Spleen (tissue), 11 donors: ENCODE measurements at regions not wholly inside any gene's neighbourhood (a gene's known extent, or its start where the extent isn't known, plus 50 kb on each side); places are given as distances from the start of the nearest gene placed in this dataset.

Source experiments
- DNase-seq: peaks from one replicate; pipeline ENCODE4 v3.0.0-alpha.2; 2020
- H3K27ac ChIP-seq, 8 donors: fragments of 200-600 bp; sonication (generic) in 7 of 8; 1 replicate in 4 of 8; 2 replicates in 4 of 8; pipeline versions ENCODE4 v1.5.0 to v1.8.0; 2016 to 2021; ENCODE audit warnings: inconsistent platforms in 4 of 8, mild to moderate bottlenecking in 4 of 8, moderate library complexity in 1 of 8
- H3K27me3 ChIP-seq, 7 donors: fragments of 200-600 bp; sonication (generic) in 6 of 7; replicated peaks in 1 of 7; 1 replicate in 4 of 7; 2 replicates in 3 of 7; pipeline versions ENCODE4 v1.5.0 to v1.8.0; 2016 to 2021; ENCODE audit warnings: inconsistent platforms in 3 of 7, mild to moderate bottlenecking in 1 of 7
- H3K36me3 ChIP-seq, 6 donors: fragments of 200-600 bp; sonication (generic) in 5 of 6; 1 replicate in 4 of 6; 2 replicates in 2 of 6; pipeline versions ENCODE4 v1.5.0 to v1.8.0; 2016 to 2021; ENCODE audit warnings: inconsistent platforms in 2 of 6
- H3K4me1 ChIP-seq, 6 donors: fragments of 200-600 bp; sonication (generic) in 5 of 6; 1 replicate in 3 of 6; 2 replicates in 3 of 6; pipeline versions ENCODE4 v1.5.0 to v1.8.0; 2016 to 2021; ENCODE audit warnings: inconsistent platforms in 3 of 6
- H3K4me3 ChIP-seq, 8 donors: fragments of 200-600 bp; sonication (generic) in 7 of 8; 1 replicate in 4 of 8; 2 replicates in 4 of 8; pipeline versions ENCODE4 v1.5.0 to v1.8.0; 2016 to 2021; ENCODE audit warnings: inconsistent platforms in 4 of 8, mild to moderate bottlenecking in 4 of 8, moderate library complexity in 2 of 8
- H3K9me3 ChIP-seq, 8 donors: fragments of 200-600 bp; sonication (generic) in 7 of 8; 1 replicate in 4 of 8; 2 replicates in 4 of 8; pipeline versions ENCODE4 v1.5.0 to v1.8.0; 2016 to 2021; ENCODE audit warnings: inconsistent platforms in 4 of 8
- POLR2A ChIP-seq, 3 donors: fragments of 450-650 bp; IDR thresholded peaks; one replicate each; pipeline ENCODE4 v1.5.1; 2017; ENCODE audit warnings: antibody characterized with exemption in 3 of 3, mild to moderate bottlenecking in 1 of 3
- POLR2AphosphoS5 ChIP-seq, 3 donors: sonication (generic); formaldehyde crosslinking; IDR thresholded peaks; one replicate each; pipeline ENCODE4 v1.5.1; 2017; ENCODE audit warnings: antibody characterized with exemption in 3 of 3
- WGBS, 5 donors: extraction: QIAGEN DNeasy Blood & Tissue Kit in 3 of 5; methylation state at CpG; one replicate each; pipeline versions ENCODE4 v1.1.5 to v1.1.7; 2013 to 2018; 5-methylcytosine and 5-hydroxymethylcytosine counted together
- intact Hi-C: fragments of 100-400 bp; cut with DNase I; formaldehyde crosslinking; loops from one replicate; pipeline ENCODE4 v1.15.0; 2023; ENCODE audit warnings: low total_unique reads
- TF ChIP-seq, protein P1 (sequence below), 11 experiments: fragments of 200-600 bp in 7 of 11; fragments of 450-650 bp in 4 of 11; sonication (generic) in 4 of 11; IDR thresholded peaks in 8 of 11; conservative IDR thresholded peaks in 3 of 11; 1 replicate in 7 of 11; 2 replicates in 4 of 11; pipeline versions ENCODE4 v1.4.0 to v1.8.0; 2016 to 2021; ENCODE audit warnings: antibody characterized with exemption in 11 of 11, inconsistent platforms in 4 of 11, mild to moderate bottlenecking in 1 of 11
- donor health status: healthy with polysubstance abuse.
- donor health status: DM: no; HTN: no; CAD: no; lungs with moderate emphysema.
- donor health status: DM: no; HTN: no; CAD: no.
- donor health status: Bipolar disorder and iron deficiency.
- donor health status: healthy.
- donor health status: DM: no; HTN: no; CAD: no.
- donor health status: DM: yes; HTN: yes; CAD: no.

- no peak for DNase-seq
- Histone ChIP-seq H3K4me1 (peaks cover 0 to 28% (median 11%) of the 10 kb centered on the region in 6 donors), H3K4me3 (no peak overlapping the region), H3K9me3 (no peaks in the 10 kb centered on the region), H3K27ac (no peak overlapping the region), H3K36me3 (no peaks in the 10 kb centered on the region), H3K27me3 (no peaks in the 10 kb centered on the region)
- TF ChIP-seq, protein P1, sequence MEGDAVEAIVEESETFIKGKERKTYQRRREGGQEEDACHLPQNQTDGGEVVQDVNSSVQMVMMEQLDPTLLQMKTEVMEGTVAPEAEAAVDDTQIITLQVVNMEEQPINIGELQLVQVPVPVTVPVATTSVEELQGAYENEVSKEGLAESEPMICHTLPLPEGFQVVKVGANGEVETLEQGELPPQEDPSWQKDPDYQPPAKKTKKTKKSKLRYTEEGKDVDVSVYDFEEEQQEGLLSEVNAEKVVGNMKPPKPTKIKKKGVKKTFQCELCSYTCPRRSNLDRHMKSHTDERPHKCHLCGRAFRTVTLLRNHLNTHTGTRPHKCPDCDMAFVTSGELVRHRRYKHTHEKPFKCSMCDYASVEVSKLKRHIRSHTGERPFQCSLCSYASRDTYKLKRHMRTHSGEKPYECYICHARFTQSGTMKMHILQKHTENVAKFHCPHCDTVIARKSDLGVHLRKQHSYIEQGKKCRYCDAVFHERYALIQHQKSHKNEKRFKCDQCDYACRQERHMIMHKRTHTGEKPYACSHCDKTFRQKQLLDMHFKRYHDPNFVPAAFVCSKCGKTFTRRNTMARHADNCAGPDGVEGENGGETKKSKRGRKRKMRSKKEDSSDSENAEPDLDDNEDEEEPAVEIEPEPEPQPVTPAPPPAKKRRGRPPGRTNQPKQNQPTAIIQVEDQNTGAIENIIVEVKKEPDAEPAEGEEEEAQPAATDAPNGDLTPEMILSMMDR (IDR thresholded peaks at IDR 0.05 in 8 of 11, conservative IDR thresholded peaks at IDR 0.05 in 3 of 11): no peak
- TF ChIP-seq POLR2A (IDR thresholded peaks at IDR 0.05) (no peak), POLR2AphosphoS5 (IDR thresholded peaks at IDR 0.05) (no peak)
- intact Hi-C loops: loop anchor here (10.0 kb wide), 1 partner anchor 104 kb away; no protein-coding TSS in a partner anchor
- 77 to 97% (median 91%) methylated on average over 6 of the region's 6 CpGs for whole genome bisulfite sequencing, 5 donors
These were observed 269.7 kb downstream of the XXYLT1 start for GRCh38 chr3:195001261-195001660.

- Histone ChIP-seq H3K4me3 (no peak overlapping the region), H3K4me1 (peaks cover 0 to 29% (median 11%) of the 10 kb centered on the region in 6 donors), H3K36me3 (no peaks in the 10 kb centered on the region), H3K27ac (peak overlapping the region in 1 of 8 donors; percentile 32), H3K27me3 (no peaks in the 10 kb centered on the region), H3K9me3 (no peaks in the 10 kb centered on the region)
- TF ChIP-seq POLR2AphosphoS5 (IDR thresholded peaks at IDR 0.05) (peak; percentile 25 to 59 (median 54)), POLR2A (IDR thresholded peaks at IDR 0.05) (no peak)
- TF ChIP-seq, protein P1 (IDR thresholded peaks at IDR 0.05 in 8 of 11, conservative IDR thresholded peaks at IDR 0.05 in 3 of 11): peak; percentile 40 to 76 (median 66)
- peak; percentile 87 for DNase-seq
- intact Hi-C loops: loop anchor here (10.0 kb wide), 1 partner anchor 103 kb away; no protein-coding TSS in a partner anchor
- WGBS, 5 donors: 43 to 57% (median 48%) methylated on average over 8 to 9 of the region's 9 CpGs
These were observed 268.7 kb downstream of the XXYLT1 start for GRCh38 chr3:195001961-195002861.

DNA sequence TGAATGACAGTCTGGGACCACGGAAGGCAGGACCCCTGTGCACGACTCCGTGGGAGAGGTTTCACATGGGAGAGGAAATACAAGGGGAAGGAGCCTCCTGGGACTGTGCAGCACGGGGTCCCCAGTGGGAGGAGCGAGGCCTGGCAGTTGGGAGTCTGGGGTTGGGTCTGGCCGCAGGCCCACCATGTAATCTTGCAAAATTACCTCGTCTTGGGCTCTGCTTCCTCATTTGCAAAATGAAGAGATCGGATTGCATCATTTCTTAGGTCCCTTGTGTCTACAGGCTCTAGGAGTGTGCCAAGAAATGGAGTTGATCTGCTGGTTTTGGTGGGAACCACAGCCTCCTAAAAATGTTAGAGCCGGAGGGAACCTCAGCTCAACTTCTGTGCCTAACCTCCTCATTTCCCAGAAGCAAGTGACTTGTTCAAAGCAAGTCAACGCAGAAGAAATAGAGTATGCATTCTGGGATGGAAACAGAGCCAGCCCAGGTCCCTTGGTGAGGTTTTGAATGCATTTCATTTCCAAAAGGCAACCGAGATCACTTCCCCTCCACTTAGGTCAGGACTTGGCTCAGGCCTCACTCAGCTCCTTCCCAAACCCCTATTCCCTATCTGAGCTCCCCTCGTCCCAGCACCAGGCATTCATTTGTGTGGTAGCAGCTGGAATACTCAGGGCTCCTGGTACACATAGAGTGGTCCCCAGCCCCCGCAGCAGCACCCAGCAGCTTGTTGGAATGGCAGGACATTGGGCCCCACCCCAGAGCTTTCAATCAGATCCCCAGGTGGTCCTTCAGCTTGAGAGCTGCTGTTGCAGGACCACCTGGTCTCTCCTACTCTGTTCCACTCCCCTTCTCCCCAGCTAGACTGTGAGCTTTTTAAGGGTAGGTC, 267.7 kb downstream of the XXYLT1 start:
- Histone ChIP-seq H3K4me1 (peaks cover 0 to 39% (median 11%) of the 10 kb centered on the region in 6 donors), H3K9me3 (no peaks in the 10 kb centered on the region), H3K4me3 (no peak overlapping the region), H3K36me3 (no peaks in the 10 kb centered on the region), H3K27ac (peak overlapping the region in 1 of 8 donors; percentile 32), H3K27me3 (no peaks in the 10 kb centered on the region)
- DNase-seq: no peak
- 38 to 73% (median 47%) methylated on average over 13 of the region's 13 CpGs for WGBS, 5 donors
- intact Hi-C loops: loop anchor here (10.0 kb wide), 1 partner anchor 102 kb away; no protein-coding TSS in a partner anchor
- TF ChIP-seq POLR2A (IDR thresholded peaks at IDR 0.05): no peak
- TF ChIP-seq POLR2AphosphoS5 (IDR thresholded peaks at IDR 0.05): no peak
- TF ChIP-seq, protein P1 (IDR thresholded peaks at IDR 0.05 in 8 of 11, conservative IDR thresholded peaks at IDR 0.05 in 3 of 11): no peak
